NCI-H82 (cell line): ENCODE measurements at regions not wholly inside any gene's neighbourhood (a gene's known extent, or its start where the extent isn't known, plus 50 kb on each side); places are given as distances from the start of the nearest gene placed in this dataset.

Experiments used
- DNase-seq: peaks from one replicate; lab custom pipeline; 2025; lab: John Stamatoyannopoulos, UW

GRCh38 chr5:133829786-133830185, 138.6 kb downstream of the C5orf15 start:
- DNase-seq = no peak

GRCh38 chr5:133828722-133829121, 139.7 kb downstream of the C5orf15 start:
- peak; percentile 95 for DNase-seq

- DNase-seq = no peak
Observed at GRCh38 chr5:133827830-133828229, 140.6 kb downstream of the C5orf15 start.

- no peak for DNase-seq
Observed at GRCh38 chr5:133827011-133827410, 141.4 kb downstream of the C5orf15 start.

- peak; percentile 83 for DNase-seq
Observed at GRCh38 chr5:133825631-133826289, 142.7 kb downstream of the C5orf15 start.

GRCh38 chr5:133824661-133825254, 143.7 kb downstream of the C5orf15 start:
- DNase-seq = no peak

GRCh38 chr5:133821889-133822288, 146.5 kb downstream of the C5orf15 start:
- no peak for DNase-seq

- no peak for DNase-seq
Observed at GRCh38 chr5:133821311-133821741, 147.1 kb downstream of the C5orf15 start.

- DNase-seq = no peak
Observed at GRCh38 chr5:133820507-133820906, 147.9 kb downstream of the C5orf15 start.

- DNase-seq = no peak
Observed at GRCh38 chr5:133819977-133820471, 148.4 kb downstream of the C5orf15 start.

GRCh38 chr5:133818869-133819600, 149.4 kb downstream of the C5orf15 start:
- DNase-seq = no peak

GRCh38 chr5:133818031-133818431, 150.4 kb downstream of the C5orf15 start:
- no peak for DNase-seq

GRCh38 chr5:133817456-133817855, 151.0 kb downstream of the C5orf15 start:
- no peak for DNase-seq

- DNase-seq = no peak
Observed at GRCh38 chr5:133816791-133817190, 151.6 kb downstream of the C5orf15 start.

- DNase-seq = no peak
Observed at GRCh38 chr5:133814152-133814551, 154.3 kb downstream of the C5orf15 start.

GRCh38 chr5:133811168-133811567, 157.3 kb downstream of the C5orf15 start:
- DNase-seq = no peak

GRCh38 chr5:133809801-133810200, 158.6 kb downstream of the C5orf15 start:
- DNase-seq = no peak

- no peak for DNase-seq
Observed at GRCh38 chr5:133807348-133807747, 161.1 kb downstream of the C5orf15 start.

GRCh38 chr5:133806847-133807246, 161.6 kb downstream of the C5orf15 start:
- no peak for DNase-seq

GRCh38 chr5:133801955-133802751, 166.3 kb downstream of the C5orf15 start:
- DNase-seq = no peak

GRCh38 chr5:133801431-133801830, 167.0 kb downstream of the C5orf15 start:
- DNase-seq = no peak

GRCh38 chr5:133799571-133800237, 168.7 kb downstream of the C5orf15 start:
- no peak for DNase-seq
